Neural progenitor cell (in vitro differentiated cells): ENCODE measurements at regions not wholly inside any gene's neighbourhood (a gene's known extent, or its start where the extent isn't known, plus 50 kb on each side); places are given as distances from the start of the nearest gene placed in this dataset.

ENCODE experiments used
- EZH2phosphoT487 ChIP-seq: fragments of 200-600 bp; sonication (generic); IDR thresholded peaks from 2 replicates; pipeline ENCODE4 v1.6.1; 2017; ENCODE audit warnings: antibody characterized with exemption
- TF ChIP-seq, protein P1 (sequence below): fragments of 200-600 bp; sonication (generic); IDR thresholded peaks from 2 replicates; pipeline ENCODE4 v1.5.1; 2017; ENCODE audit warnings: antibody characterized with exemption, mild to moderate bottlenecking

DNA sequence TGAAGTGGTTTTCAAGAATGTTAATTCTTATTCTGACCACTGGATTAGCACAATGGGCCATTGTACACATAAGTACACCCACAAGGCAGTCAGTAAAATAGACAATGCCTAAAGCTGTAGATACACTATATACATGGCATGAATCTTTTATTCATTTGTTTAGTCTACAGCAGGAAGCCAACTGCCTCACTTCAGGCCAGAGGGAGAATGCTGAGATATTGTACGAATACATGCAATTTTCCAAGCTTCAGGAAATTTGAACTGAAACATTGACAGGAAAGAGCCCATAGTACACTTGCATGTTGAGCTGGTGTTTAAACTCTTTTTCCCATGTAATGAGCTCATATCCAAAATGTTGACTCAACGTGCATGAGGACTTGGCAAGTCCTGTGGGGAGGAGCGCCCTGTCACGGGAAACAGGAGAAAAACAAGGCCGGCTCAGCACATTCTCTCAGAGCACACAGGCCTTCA, 111.6 kb upstream of the CYP1B1 start:
- TF ChIP-seq, protein P1, sequence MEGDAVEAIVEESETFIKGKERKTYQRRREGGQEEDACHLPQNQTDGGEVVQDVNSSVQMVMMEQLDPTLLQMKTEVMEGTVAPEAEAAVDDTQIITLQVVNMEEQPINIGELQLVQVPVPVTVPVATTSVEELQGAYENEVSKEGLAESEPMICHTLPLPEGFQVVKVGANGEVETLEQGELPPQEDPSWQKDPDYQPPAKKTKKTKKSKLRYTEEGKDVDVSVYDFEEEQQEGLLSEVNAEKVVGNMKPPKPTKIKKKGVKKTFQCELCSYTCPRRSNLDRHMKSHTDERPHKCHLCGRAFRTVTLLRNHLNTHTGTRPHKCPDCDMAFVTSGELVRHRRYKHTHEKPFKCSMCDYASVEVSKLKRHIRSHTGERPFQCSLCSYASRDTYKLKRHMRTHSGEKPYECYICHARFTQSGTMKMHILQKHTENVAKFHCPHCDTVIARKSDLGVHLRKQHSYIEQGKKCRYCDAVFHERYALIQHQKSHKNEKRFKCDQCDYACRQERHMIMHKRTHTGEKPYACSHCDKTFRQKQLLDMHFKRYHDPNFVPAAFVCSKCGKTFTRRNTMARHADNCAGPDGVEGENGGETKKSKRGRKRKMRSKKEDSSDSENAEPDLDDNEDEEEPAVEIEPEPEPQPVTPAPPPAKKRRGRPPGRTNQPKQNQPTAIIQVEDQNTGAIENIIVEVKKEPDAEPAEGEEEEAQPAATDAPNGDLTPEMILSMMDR, result no peak
- no peak for TF ChIP-seq EZH2phosphoT487
